HCT116 (cell line): ENCODE measurements at regions not wholly inside any gene's neighbourhood (a gene's known extent, or its start where the extent isn't known, plus 50 kb on each side); places are given as distances from the start of the nearest gene placed in this dataset.

Experiments used
- CEBPB ChIP-seq: IDR thresholded peaks from 2 replicates; pipeline ENCODE4 v1.6.1; 2012; ENCODE audit warnings: low read depth
- CTCF ChIP-seq, 3 experiments: fragments of 200-600 bp in 1 of 3; sonication (generic) in 1 of 3; IDR thresholded peaks in 2 of 3; conservative IDR thresholded peaks in 1 of 3; 2 replicates each; pipeline ENCODE4 v1.5.1; 2012 to 2017; ENCODE audit warnings: low read depth in 2 of 3, low read length in 2 of 3, antibody characterized with exemption in 1 of 3, borderline replicate concordance in 1 of 3, control low read depth in 1 of 3, mild to moderate bottlenecking in 1 of 3, mixed read lengths in 1 of 3, mixed run types in 1 of 3, moderate library complexity in 1 of 3; ENCODE audit not compliant: insufficient read depth in 1 of 3
- EZH2 ChIP-seq: fragments of 200-600 bp; sonication (generic); IDR thresholded peaks from 2 replicates; pipeline ENCODE4 v1.6.1; 2017; ENCODE audit warnings: antibody characterized with exemption, mixed run types
- EZH2phosphoT487 ChIP-seq: fragments of 200-600 bp; IDR thresholded peaks from 2 replicates; pipeline ENCODE4 v1.6.1; 2018; ENCODE audit warnings: antibody characterized with exemption, borderline replicate concordance
- FOSL1 ChIP-seq: IDR thresholded peaks from 2 replicates; pipeline ENCODE4 v1.6.1; 2012; ENCODE audit warnings: low read depth
- POLR2A ChIP-seq: IDR thresholded peaks from 2 replicates; pipeline ENCODE4 v1.7.0; 2011; ENCODE audit warnings: borderline replicate concordance; ENCODE audit not compliant: insufficient read depth, insufficient read length; ENCODE audit errors: extremely low read depth
- POLR2AphosphoS5 ChIP-seq: IDR thresholded peaks from 2 replicates; pipeline ENCODE4 v1.6.1; 2011; ENCODE audit warnings: mild to moderate bottlenecking, low read depth, low read length, moderate library complexity
- SIN3A ChIP-seq: IDR thresholded peaks from 2 replicates; pipeline ENCODE4 v1.6.1; 2012; ENCODE audit warnings: low read depth
- SP1 ChIP-seq: IDR thresholded peaks from 2 replicates; pipeline ENCODE4 v1.6.1; 2012; ENCODE audit warnings: low read depth
- TCF7L2 ChIP-seq: IDR thresholded peaks from 2 replicates; pipeline ENCODE4 v1.7.0; 2011; ENCODE audit warnings: borderline replicate concordance, inconsistent platforms; ENCODE audit not compliant: insufficient read depth, insufficient read length; ENCODE audit errors: extremely low read depth
- YY1 ChIP-seq: IDR thresholded peaks from 2 replicates; pipeline ENCODE4 v1.6.1; 2011; ENCODE audit warnings: low read length, low read depth, moderate library complexity, mild to moderate bottlenecking; ENCODE audit not compliant: insufficient replicate concordance; ENCODE audit errors: extremely low read depth
- ZNF274 ChIP-seq: fragments of 200-500 bp; sonication (Bioruptor generic); IDR thresholded peaks from 2 replicates; pipeline ENCODE4 v1.6.1; 2014; ENCODE audit warnings: mild to moderate bottlenecking, low read depth, low read length, inconsistent platforms

- TF ChIP-seq CTCF (IDR thresholded peaks at IDR 0.05 in 2 of 3, conservative IDR thresholded peaks at IDR 0.05 in 1 of 3; ENCODE audit: borderline replicate concordance in 1 of 3, insufficient read depth in 1 of 3, low read depth in 2 of 3, low read length in 2 of 3) (no peak), ZNF274 (no peak), EZH2 (no peak), SP1 (no peak), POLR2A (no peak), SIN3A (no peak), YY1 (no peak), FOSL1 (no peak), CEBPB (no peak), EZH2phosphoT487 (no peak), TCF7L2 (no peak), POLR2AphosphoS5 (no peak)
Measured at GRCh38 chr2:65724752-65725151, 292.4 kb upstream of the SPRED2 start.
